ENCODE measurements at regions not wholly inside any gene's neighbourhood (a gene's known extent, or its start where the extent isn't known, plus 50 kb on each side); places are given as distances from the start of the nearest gene placed in this dataset.

DNA sequence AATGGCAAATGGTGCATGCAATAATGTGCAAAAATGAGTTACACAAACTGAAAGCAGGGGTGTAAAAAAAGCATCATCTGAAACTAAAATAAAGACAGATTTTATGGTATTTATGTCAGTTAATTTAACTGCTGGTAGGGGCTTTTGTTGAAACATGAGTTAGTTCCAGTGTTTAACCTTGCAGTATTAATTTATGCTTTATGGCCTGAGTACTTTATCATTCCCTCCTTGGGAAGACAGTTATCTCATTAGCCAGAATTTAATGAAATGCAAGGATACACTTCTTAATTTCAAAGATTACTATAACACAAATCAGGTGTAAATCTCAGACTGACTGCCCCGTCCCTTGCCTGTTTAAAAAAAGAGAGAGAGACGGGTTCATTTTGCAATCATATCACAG, 240.1 kb upstream of the MEIS2 start:
- TF ChIP-seq, protein P1, sequence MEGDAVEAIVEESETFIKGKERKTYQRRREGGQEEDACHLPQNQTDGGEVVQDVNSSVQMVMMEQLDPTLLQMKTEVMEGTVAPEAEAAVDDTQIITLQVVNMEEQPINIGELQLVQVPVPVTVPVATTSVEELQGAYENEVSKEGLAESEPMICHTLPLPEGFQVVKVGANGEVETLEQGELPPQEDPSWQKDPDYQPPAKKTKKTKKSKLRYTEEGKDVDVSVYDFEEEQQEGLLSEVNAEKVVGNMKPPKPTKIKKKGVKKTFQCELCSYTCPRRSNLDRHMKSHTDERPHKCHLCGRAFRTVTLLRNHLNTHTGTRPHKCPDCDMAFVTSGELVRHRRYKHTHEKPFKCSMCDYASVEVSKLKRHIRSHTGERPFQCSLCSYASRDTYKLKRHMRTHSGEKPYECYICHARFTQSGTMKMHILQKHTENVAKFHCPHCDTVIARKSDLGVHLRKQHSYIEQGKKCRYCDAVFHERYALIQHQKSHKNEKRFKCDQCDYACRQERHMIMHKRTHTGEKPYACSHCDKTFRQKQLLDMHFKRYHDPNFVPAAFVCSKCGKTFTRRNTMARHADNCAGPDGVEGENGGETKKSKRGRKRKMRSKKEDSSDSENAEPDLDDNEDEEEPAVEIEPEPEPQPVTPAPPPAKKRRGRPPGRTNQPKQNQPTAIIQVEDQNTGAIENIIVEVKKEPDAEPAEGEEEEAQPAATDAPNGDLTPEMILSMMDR (IDR thresholded peaks at IDR 0.05; ENCODE audit: insufficient read depth, low read length): no peak
- no peak for TF ChIP-seq POLR2AphosphoS5 (IDR thresholded peaks at IDR 0.05; ENCODE audit: low read depth)
- TF ChIP-seq, protein P2, sequence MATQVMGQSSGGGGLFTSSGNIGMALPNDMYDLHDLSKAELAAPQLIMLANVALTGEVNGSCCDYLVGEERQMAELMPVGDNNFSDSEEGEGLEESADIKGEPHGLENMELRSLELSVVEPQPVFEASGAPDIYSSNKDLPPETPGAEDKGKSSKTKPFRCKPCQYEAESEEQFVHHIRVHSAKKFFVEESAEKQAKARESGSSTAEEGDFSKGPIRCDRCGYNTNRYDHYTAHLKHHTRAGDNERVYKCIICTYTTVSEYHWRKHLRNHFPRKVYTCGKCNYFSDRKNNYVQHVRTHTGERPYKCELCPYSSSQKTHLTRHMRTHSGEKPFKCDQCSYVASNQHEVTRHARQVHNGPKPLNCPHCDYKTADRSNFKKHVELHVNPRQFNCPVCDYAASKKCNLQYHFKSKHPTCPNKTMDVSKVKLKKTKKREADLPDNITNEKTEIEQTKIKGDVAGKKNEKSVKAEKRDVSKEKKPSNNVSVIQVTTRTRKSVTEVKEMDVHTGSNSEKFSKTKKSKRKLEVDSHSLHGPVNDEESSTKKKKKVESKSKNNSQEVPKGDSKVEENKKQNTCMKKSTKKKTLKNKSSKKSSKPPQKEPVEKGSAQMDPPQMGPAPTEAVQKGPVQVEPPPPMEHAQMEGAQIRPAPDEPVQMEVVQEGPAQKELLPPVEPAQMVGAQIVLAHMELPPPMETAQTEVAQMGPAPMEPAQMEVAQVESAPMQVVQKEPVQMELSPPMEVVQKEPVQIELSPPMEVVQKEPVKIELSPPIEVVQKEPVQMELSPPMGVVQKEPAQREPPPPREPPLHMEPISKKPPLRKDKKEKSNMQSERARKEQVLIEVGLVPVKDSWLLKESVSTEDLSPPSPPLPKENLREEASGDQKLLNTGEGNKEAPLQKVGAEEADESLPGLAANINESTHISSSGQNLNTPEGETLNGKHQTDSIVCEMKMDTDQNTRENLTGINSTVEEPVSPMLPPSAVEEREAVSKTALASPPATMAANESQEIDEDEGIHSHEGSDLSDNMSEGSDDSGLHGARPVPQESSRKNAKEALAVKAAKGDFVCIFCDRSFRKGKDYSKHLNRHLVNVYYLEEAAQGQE (IDR thresholded peaks at IDR 0.05; ENCODE audit: insufficient replicate concordance, low read depth): no peak
- no peak for TF ChIP-seq GABPA (IDR thresholded peaks at IDR 0.05; ENCODE audit: low read depth)

All from HL-60 (cell line).